ENCODE measurements at regions not wholly inside any gene's neighbourhood (a gene's known extent, or its start where the extent isn't known, plus 50 kb on each side); places are given as distances from the start of the nearest gene placed in this dataset.

GRCh38 chr5:173557123-173557903 is 59.1 kb downstream of the BOD1 start:
- no peak for DNase-seq (ENCODE audit: low read depth in 2 of 2)

- no peak for DNase-seq (ENCODE audit: low read depth in 2 of 2)
These were observed 60.1 kb downstream of the BOD1 start for GRCh38 chr5:173556142-173557028.

- DNase-seq (ENCODE audit: low read depth in 2 of 2), result no peak
These were observed 61.3 kb downstream of the BOD1 start for GRCh38 chr5:173554989-173555705.

GRCh38 chr5:173554038-173554955 is 62.2 kb downstream of the BOD1 start:
- no peak for DNase-seq (ENCODE audit: low read depth in 2 of 2)

- no peak for DNase-seq (ENCODE audit: low read depth in 2 of 2)
These were observed 65.8 kb downstream of the BOD1 start for GRCh38 chr5:173550641-173551040.

- DNase-seq (ENCODE audit: low read depth in 2 of 2), result no peak
These were observed 66.8 kb downstream of the BOD1 start for GRCh38 chr5:173549644-173550043.

GRCh38 chr5:173547579-173547978 is 68.9 kb downstream of the BOD1 start:
- no peak for DNase-seq (ENCODE audit: low read depth in 2 of 2)

- DNase-seq (ENCODE audit: low read depth in 2 of 2), result no peak
These were observed 73.5 kb downstream of the BOD1 start for GRCh38 chr5:173542964-173543363.

GRCh38 chr5:173542159-173542558 is 74.3 kb downstream of the BOD1 start:
- no peak for DNase-seq (ENCODE audit: low read depth in 2 of 2)

GRCh38 chr5:173538654-173539053 is 77.8 kb downstream of the BOD1 start:
- no peak for DNase-seq (ENCODE audit: low read depth in 2 of 2)

- no peak for DNase-seq (ENCODE audit: low read depth in 2 of 2)
These were observed 78.4 kb downstream of the BOD1 start for GRCh38 chr5:173538018-173538417.

- DNase-seq (ENCODE audit: low read depth in 2 of 2), result no peak
These were observed 79.2 kb downstream of the BOD1 start for GRCh38 chr5:173537228-173537627.

GRCh38 chr5:173535976-173536639 is 80.3 kb downstream of the BOD1 start:
- DNase-seq (ENCODE audit: low read depth in 2 of 2), result no peak

- no peak for DNase-seq (ENCODE audit: low read depth in 2 of 2)
These were observed 81.1 kb downstream of the BOD1 start for GRCh38 chr5:173535166-173535975.

- no peak for DNase-seq (ENCODE audit: low read depth in 2 of 2)
These were observed 81.8 kb downstream of the BOD1 start for GRCh38 chr5:173534664-173535063.

- DNase-seq (ENCODE audit: low read depth in 2 of 2), result no peak
These were observed 82.4 kb downstream of the BOD1 start for GRCh38 chr5:173534031-173534430.

GRCh38 chr5:173532689-173533250 is 83.7 kb downstream of the BOD1 start:
- DNase-seq (ENCODE audit: low read depth in 2 of 2), result no peak

- DNase-seq (ENCODE audit: low read depth in 2 of 2), result no peak
These were observed 84.6 kb downstream of the BOD1 start for GRCh38 chr5:173531863-173532262.

GRCh38 chr5:173530547-173530946 is 85.9 kb downstream of the BOD1 start:
- DNase-seq (ENCODE audit: low read depth in 2 of 2), result no peak
